ENCODE measurements at regions not wholly inside any gene's neighbourhood (a gene's known extent, or its start where the extent isn't known, plus 50 kb on each side); places are given as distances from the start of the nearest gene placed in this dataset.

DNA sequence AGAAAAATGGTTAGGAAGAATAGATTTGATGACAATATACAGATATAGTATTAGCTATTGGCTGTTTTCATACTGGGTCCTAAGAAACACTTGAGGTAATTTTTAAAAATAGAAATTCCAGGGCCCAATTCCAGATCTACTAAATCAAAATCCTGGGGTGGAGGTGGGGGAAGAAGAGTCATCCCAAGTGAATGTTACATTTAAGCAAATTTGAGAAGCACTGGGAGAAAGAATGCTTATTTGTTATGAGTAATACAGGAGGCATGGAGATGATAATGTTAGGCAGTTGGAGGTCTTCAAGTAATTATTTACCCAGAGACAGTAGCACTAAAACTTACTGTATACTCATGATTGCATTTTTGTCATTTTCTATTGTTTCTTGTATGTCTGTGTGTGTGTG, 93.0 kb upstream of the DAB2 start:
- DNase-seq (ENCODE audit: low read depth) = peak; percentile 96

DNA sequence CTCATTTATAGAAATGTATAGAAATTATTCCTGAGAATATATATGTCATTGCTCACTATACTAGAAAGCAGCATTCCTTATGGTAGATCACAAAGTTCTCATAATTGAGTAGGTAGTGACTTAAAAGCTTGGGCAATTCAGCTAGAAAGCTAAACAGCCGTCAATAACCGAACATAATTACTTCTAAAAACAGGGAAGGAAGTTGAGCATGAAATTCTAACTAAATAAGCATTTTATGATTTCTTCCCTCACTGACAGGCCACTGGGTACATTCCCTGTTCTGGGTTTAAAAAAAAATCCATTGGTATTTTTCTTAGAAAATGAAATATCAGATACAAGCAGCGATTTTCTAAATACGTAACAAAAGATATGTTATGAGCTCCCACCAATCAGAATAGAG, 91.1 kb upstream of the DAB2 start:
- no peak for DNase-seq (ENCODE audit: low read depth)

DNA sequence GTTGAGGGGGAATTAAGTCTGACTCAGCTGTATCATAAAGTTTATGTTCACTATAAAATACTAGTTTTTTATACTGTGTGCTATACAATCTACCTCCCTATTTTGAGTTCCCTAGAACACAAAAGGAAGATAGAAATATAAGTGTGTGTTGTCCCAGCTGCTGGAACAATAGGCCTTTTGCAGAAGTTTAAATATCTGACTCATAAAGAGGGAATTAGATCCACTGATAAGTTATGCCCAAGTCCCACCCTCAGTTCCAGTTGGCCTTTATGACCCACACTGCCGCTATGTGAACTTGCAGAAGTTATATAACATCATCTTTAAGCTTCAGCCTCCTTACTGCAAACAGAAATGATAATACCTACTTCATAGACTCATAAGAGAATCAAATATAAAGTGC, 88.5 kb upstream of the DAB2 start:
- no peak for DNase-seq (ENCODE audit: low read depth)

DNA sequence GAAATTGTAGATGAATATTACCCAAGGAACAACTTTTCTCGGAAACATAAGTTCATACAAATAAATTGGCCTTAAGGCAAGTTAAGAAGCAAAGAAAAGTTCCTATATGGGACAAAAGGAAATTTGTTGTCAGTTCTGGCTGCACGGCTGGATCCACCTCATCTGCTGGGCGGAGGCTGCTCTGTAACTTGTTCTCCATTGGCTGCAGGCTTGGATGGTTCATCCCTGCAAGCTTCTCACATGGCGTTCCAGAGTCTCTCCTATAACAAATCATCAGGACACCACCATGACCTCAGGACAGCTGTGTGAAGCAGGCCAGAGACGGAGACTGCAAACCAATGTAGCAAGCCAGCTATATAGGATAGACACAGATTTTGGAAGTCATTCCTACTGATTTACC, 81.4 kb upstream of the DAB2 start:
- no peak for DNase-seq (ENCODE audit: low read depth)

DNA sequence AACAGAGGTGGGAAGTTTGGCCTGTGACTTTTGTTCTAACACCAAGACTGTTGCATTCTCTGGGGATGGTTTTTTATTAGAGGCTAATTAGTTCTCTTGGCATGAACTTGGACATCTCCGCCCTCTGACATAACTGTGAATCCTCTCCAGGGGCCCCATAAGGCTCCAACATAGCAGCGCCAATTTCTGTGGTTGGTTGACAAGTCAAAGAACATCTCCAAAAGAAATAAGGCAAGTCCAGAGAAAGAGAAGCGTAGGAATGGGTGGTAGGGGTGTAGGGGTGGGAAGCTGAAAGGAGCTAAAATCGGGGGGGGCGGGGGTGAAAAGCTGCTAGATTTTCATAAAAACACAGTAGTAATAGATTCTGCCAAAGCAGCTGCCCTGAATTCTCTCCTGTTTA, 81.0 kb upstream of the DAB2 start:
- DNase-seq (ENCODE audit: low read depth) = no peak

DNA sequence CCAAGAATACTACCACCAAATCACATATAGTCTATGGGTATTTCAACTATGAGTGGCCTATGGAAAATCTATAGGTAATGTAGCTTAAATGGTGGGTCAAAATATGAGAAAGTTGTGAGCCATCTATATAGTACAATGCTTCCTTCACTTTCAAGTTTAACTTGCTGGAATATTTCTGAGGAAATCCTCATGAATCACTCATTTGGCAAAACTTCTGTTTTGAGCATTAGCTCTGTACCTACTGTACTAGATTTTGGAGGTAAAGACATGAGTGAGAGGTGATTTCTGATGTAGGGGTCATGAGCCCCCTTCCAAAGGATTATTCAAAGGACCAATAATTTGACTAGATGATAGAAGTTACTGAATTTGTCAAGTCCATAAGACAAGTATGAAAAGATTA, 80.6 kb upstream of the DAB2 start:
- DNase-seq (ENCODE audit: low read depth) = no peak

DNA sequence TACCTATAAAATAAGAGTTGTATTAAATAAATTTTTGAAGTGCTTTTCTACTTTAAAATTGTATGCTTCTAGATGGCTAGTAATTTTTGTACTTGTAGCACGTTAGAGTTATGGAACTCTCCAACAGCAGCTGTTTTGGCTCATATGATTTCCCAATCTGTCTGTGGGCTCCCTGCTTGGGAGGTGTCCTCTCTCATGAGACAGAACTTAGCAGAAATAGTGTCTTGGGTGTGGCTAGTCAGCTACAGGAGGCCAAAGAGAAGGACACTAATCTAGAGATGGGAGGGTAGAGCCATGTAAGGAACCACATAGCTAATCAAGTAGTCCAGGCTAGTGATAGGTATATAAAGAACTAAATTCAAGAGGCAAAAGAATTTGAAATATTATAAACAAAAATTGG, 78.4 kb upstream of the DAB2 start:
- no peak for DNase-seq (ENCODE audit: low read depth)

DNA sequence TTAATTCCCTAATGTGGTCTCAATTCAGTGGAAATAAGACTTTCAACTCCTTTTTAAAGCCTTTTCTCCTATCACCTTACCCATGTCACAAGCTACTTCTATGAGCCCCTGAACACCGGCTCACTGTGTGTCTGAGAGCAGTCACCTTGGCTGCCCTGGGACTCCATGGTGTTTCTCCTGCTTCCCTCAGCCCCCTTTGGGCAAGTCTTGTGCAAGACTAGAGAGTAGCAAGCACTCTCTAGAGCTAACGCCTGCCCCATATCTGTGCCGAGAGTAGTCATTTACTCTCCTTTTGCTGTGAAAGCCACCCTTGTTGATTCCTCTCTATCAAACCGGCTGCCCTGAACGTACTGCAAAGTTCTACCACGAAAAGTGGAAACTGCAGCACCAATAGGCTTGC, 77.9 kb upstream of the DAB2 start:
- no peak for DNase-seq (ENCODE audit: low read depth)

DNA sequence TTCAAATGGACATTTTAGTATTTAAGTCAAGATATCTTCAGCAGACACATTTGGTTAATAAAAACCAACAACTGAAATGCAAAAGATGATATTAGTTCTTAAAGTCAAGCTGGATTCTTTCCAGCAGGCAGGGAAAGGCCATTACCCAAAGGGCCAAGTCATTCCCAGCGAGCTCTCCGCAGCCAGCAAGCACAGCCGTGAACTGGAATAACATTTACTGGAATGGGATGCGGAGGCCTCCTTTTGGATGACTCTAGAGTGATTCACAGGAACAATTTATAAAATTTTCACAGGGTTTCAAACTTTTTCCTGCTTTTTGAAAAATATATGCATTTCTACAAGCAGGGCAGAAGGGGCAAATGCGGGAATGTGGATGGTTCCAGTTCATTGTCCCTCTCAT, 76.6 kb upstream of the DAB2 start:
- DNase-seq (ENCODE audit: low read depth) = peak; percentile 80

DNA sequence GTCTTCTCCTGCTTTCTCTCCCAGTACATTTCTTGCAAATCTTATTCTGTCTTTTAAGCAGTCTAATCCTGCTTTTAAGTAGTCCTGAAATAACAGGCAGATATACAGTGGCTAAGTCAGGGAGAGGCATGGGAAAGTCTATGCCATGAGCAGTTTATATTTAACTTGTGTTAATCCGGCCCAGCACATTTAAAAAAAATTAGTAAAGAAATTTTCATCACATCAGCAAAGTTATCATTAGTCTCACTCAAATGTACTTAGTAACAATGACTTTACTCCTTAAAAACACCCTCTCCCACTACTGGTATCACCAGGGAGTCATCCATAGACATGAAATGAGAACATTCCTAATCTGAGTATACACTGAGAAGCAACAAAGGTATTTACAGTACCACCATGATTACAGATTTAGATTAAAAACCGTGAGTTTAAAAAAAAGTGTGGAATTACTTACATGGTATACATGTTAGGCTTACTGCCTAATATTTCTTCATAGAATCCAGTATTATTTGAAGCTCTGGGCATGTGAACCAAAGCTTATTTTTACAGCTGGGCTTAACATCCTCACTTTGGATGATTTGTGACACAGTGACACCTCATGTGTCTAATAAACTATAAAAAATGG, 75.9 kb upstream of the DAB2 start:
- DNase-seq (ENCODE audit: low read depth) = no peak

DNA sequence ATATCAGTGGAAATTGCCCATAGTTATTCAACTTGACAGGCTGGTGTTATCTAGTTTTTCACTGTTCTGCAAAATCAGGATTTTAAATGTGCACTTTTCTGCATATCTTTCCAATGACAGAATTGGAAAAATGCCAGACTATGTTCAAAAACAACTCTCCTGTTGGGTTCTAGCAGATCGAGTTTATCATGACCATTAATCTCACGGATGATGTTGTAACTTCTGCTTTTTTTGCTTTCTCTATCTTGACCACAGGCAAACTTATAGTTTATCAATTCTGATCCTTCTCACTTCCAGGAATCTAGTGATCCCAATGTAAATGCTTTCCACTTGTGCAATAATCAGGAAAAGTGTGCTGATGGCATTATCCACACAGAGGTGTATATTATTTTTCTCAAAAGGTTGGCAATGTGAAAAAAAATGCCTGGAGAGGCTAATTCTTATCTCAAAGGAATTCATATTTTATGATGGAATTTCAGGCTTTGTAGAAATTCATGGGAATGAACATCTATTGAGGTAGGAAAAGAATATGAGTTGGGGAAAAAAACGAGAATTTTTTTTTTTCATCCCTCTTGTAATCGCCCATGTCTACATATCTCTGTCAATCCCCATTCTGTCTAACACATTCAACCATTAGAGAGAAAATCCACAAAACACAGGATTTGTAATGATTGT, 73.6 kb upstream of the DAB2 start:
- DNase-seq (ENCODE audit: low read depth) = no peak

DNA sequence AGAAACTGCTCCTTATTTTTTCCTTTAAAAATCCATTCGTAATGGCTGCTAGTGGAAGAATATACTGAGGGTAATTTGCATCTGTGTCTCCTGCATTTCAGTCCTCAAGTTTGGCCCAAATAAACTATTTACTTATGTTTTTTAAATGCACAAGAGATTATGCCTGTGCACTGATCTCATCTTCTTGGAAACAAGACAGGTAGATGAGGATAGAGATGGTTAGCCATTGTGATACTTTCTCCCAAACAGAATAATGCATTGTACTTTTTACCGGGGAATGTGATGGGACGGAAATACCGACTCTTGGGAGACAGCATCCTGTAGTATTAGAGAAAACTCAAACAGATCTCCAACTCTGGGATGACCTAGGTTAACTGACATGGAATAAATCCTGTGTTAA, 72.5 kb upstream of the DAB2 start:
- no peak for DNase-seq (ENCODE audit: low read depth)

DNA sequence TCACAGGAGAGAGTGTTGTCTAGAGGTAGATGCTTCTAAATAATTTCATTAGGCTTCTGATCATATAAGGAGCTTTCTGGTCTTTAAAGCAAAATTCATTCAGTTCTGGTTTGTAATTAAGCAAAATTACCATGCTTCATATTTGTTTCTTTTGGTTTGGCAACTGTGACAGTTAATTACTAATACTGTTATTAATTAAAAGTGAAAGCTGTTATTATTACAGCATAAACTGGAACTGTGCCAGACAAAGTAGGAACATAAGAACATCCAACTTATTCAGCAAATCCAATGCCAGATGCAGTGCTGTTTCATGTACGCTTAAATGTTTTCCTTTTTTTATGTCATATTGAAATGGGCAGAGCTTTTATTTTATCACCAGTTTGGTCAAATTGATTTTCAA, 70.4 kb upstream of the DAB2 start:
- DNase-seq (ENCODE audit: low read depth) = no peak

DNA sequence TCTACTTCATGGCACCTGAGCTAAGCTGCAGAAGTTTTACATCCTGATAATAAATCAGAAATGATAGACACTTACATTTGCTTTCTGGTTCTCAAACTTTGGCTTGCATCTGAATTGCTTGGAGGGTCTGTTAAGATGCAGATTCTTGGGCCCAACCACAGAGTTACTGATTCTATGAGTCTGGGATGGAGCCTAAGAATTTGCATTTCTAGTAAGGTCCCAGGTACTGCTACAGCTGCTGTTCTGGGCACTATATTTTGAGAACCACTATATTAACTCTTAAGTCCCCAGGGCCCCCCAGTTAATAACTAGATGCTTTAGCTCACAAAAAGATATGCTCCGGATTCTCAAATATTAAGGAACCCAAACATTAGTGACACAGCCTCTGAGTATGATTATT, 69.8 kb upstream of the DAB2 start:
- no peak for DNase-seq (ENCODE audit: low read depth)

DNA sequence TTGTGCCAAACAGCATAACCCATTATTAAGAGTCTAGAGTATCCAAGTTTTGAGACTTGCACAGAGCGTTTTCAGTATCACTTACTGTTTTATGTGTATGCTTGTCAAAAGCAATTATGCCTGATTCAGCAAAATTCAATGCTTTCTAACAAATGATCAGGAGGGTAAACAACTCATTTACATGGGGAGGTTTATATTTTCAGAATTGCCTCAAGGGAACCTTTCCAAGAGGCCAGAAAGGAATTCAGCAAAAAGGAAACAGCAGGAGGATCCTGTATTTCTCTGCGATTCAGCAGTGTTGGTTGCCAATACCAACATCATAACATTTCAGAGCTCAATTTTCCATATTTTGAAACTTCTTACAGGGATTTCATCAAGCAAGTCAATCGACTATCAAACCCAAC, 69.3 kb upstream of the DAB2 start:
- no peak for DNase-seq (ENCODE audit: low read depth)

DNA sequence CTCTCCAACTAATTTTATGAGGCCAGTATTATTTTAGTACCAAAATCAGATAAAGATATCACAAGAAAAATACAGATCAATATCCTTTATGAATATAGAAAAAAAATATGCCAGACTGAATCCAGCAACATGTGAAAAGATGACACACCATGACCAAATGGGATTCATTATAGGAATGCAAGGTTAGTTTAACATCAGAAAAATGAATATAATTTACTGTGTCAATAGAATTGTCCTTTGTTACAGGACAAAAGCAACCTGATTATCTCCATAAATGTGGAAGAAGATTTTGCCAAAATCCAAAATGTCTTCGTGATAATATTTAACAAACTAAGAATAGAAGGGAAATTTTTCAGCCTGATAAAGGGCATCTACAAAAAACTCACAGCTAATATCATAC, 66.4 kb upstream of the DAB2 start:
- DNase-seq (ENCODE audit: low read depth) = no peak

DNA sequence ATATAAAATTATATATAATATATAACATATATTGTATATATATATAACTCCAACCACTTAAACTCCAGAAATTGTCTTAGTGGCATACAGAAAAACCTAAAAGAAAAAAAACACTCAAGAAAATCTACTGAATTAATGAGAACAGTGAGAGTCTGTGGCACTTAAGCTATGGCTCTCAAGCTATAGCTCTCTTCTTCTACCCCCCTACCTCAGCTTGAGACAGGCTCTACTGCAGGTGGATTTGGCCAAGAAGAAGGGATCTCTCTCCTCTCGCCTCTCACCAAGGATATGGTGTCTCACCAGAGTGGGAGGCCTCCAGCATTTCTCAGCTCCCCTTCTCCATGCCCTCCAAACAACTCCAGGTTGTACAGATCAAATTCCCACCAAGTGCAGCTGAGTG, 64.5 kb upstream of the DAB2 start:
- no peak for DNase-seq (ENCODE audit: low read depth)

DNA sequence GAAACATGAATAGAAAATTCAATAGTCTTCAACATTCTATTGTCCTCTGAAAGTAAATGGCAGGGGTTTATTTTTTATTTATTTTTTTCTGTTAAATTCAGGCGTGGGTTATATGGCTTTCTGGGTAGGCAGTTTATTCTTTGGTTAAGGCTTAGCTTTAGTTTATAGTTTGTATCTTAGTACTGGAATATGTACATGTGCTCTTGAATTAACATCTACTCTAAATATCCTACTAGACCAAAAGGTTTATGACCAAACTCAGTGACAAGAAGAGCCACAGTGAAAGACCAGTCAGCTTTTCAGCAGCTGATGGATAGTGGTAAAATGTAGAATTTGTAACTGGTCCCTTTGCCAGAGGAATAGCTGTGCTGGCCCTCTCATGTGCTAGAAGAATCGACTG, 62.0 kb upstream of the DAB2 start:
- no peak for DNase-seq (ENCODE audit: low read depth)

DNA sequence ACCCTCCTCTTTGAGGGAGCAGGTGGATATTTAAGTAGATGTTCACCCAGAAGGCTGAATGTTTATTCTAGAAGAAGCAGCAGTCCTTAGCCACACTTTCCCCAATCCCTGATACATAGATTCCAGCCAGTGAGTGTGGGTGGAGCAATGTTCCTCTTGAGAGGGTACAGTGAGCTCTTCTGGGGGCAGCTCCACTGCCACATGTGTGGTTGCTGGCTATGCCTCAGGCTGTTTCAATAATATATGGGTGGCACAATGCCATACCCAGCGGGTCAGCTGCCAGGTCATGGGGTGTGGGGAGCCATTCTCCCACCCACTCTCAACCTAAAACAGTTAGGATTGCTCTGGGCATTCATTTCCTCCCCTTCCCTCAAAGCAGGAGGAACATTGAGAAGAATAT, 61.6 kb upstream of the DAB2 start:
- no peak for DNase-seq (ENCODE audit: low read depth)

DNA sequence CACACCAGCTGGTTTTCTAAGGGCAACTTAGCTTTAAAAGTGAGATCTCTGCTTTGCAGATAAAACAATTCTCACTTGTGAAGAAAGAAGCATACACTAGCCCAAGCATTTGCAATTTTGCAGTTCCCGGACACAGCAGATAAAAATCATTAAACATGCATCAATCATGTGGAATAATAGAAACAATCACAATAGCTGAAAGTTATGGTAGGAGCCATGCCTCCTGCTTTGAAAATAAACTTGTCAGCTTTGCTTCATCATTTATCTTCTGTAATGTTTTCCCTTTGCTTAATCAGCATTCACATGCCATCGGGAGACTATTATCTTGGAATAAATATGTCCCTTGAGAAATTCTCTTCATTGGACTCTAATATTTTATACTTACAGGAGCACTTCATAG, 60.3 kb upstream of the DAB2 start:
- no peak for DNase-seq (ENCODE audit: low read depth)

DNA sequence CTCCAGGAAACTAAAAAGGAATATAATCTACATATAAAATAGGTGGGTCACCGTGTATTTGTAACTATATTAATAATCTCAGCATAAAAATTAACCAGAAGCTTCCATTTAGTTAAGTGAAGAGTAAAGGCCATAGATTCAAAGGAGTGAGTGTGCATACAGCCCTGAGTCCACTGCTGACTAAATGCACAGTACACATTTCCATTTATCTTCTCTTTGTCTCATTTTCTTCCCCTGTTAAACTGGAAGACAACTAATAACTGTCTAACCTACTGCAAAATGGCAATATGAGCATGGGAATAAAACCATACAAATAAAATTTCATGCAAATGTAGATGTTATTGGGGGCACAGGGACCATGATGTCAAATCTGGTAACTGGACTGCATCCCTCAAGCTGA, 59.9 kb upstream of the DAB2 start:
- no peak for DNase-seq (ENCODE audit: low read depth)

DNA sequence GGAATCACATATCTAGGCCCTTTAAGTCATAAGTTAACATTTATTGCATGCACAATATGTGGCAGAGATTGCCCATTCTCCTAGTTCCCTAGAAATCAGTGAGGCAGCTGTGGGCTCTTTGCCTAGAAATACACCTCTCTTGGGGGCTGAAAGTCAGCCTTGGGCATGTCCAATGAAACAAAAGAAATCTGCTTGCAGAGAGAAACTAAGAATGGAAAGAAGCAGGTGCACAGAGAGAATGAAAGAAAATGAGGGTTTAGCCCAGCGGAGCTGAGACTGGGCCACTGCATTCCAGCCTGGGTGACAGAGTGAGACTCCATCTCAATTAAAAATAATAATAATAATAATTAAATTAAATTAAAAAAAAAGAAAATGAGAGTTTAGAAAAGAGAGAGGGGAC, 57.3 kb upstream of the DAB2 start:
- DNase-seq (ENCODE audit: low read depth) = no peak

DNA sequence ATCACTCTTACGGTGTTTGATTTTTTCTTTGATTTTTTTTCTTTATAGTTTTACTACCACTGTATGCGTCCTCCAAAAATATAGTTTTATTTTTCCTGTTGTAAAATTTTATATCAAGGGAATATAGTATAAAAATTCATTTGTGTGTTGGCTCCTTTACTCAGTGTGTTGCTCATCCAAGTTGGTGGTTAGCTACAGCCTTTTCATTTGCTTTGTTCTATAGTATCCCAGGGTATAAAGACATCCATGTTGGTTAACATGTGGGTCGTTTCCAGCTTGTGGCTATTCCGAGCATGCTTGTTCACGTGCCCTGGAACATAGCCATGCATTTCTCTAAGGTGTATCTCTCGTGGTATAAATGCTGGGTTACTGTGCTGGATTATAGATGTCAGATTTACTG, 54.8 kb upstream of the DAB2 start:
- DNase-seq (ENCODE audit: low read depth) = no peak

DNA sequence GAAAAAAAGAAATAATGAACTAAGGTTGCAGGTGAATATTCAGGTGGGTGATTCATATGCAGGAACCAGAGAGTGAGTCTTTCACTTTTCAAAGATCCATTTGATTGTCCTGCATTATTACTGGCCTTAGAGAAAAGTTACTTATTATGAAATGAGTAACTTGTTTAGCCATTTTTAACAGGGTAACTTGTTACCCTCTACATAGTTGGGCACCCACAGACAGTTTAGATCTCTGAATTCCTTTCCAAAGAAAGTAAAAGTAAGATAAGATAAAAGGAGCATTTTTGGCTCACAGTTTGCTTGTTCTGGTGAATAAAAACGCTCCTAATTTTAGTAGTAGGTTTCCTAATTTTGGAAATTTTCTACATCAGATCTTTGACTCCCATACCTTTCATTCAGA, 54.1 kb upstream of the DAB2 start:
- no peak for DNase-seq (ENCODE audit: low read depth)

DNA sequence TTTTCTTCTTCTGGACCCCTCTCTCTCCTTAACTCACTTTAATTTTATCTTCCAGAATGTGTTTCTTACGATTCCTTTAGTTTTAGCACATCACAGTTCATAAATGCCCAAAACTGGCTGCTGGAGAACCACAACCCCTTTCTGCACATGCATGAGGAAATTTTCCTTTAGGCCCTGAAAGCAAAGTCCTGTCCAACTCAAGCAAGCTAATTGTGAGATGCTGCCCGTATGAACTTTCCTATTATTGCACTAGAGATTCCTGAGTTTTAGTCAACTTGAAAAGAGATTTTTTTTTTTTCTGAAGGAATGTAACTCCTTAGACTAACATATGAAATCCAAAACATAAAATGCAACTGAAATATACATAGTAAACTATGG, 52.1 kb upstream of the DAB2 start:
- DNase-seq (ENCODE audit: low read depth) = no peak

Data from HS-5 (cell line).